ENCODE measurements at regions not wholly inside any gene's neighbourhood (a gene's known extent, or its start where the extent isn't known, plus 50 kb on each side); places are given as distances from the start of the nearest gene placed in this dataset.

- TF ChIP-seq CTCF (IDR thresholded peaks at IDR 0.05): no peak
- TF ChIP-seq EP300 (IDR thresholded peaks at IDR 0.05): no peak
Observed at GRCh38 chr13:109684084-109684823, 102.1 kb downstream of the IRS2 start.
